Stimulated activated naive CD8-positive, alpha-beta T cell treated with anti-CD3 and anti-CD28 coated beads, Interleukin-15, Interleukin-2, amounts not matched to agents 100 U/mL and 50 U/mL, for 24 hours (primary cell): ENCODE measurements at regions not wholly inside any gene's neighbourhood (a gene's known extent, or its start where the extent isn't known, plus 50 kb on each side); places are given as distances from the start of the nearest gene placed in this dataset.

Experiments
- ATAC-seq: fragments of 150-1000 bp; cut with Tn5 transposase; one replicate; pipeline ENCODE4 v1.10.0; 2021
- DNase-seq: peaks from one replicate; pipeline ENCODE4 v3.0.0; 2021

DNA sequence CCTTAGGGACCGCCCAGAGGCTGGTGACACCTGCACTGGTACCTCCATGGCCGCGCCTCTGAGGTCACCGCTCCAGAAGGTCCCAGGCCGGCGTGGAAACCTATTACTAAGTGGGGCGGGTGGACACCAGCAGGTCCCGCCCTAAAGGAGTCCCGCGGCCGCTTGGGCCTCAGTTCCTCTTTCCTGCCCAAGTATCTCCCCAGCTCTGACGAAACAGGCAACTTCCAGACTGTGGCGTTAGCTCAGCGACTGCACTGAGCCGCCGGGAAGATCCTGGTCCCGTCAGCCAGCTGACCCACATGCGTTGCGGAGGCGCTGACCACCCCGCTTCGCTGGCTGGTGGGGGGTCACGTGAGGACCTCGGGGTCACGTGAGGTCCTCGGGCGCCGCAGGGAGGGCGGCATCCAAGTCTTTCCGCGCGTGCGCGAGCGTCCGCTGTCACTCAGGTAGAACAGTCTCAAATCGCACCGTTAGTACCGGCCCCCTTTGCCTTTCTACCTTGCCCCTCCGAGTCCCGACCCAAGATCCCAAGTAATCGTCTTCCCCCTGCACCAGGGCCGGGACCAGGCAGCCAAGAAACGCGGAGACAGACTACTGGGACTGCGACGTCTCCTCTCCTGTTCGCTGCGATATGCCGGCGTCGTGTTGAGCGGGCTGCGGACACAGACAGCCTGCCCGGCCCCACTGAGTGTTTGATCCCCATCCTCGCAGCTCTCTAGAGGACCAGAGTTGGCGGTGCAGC, 53.7 kb upstream of the KDM4C start:
- peak; percentile 88 for ATAC-seq
- peak; percentile 90 for DNase-seq

DNA sequence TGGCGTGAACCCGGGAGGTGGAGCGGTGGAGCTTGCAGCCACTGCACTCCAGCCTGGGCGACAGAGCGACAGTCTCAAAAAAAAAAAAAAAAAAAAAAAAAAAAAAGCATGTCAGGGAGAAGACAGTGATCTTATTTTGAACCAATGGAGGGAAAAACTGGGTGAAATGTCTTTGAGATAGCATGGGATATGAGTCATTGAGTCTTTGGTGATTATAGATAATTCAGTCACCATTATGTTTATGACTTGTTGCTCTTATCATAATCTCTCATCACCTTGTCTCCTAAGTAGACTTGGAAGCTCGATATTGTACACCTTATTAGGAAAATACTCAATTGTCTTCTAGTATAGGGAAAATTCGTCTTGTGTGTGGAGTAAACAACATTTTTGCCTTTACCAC, 55.1 kb upstream of the KDM4C start:
- ATAC-seq (no peak), DNase-seq (no peak)

GRCh38 chr9:6696178-6696577, 50.6 kb upstream of the GLDC start:
- no peak for ATAC-seq

GRCh38 chr9:6695121-6695814, 49.7 kb upstream of the GLDC start:
- DNase-seq = no peak
- no peak for ATAC-seq

More at GRCh38 chr9:6696178-6696577, 50.6 kb upstream of the GLDC start:
- DNase-seq = no peak
